Heart right ventricle (tissue), 16 donors: ENCODE measurements at regions not wholly inside any gene's neighbourhood (a gene's known extent, or its start where the extent isn't known, plus 50 kb on each side); places are given as distances from the start of the nearest gene placed in this dataset.

Source experiments
- ATAC-seq, 8 donors: fragments of 200-7000 bp; cut with Tn5 transposase; one replicate each; pipeline ENCODE4 v1.9.1; 2020; ENCODE audit warnings: mild to moderate bottlenecking in 8 of 8, moderate library complexity in 8 of 8, moderate number of reproducible peaks in 1 of 8
- DNase-seq, 2 donors: peaks; one replicate each; pipeline ENCODE4 v3.0.0-alpha.2; 2020
- H3K27ac ChIP-seq, 10 donors: fragments of 200-600 bp; sonication (generic) in 2 of 10; one replicate each; pipeline versions ENCODE4 v1.5.0 to v1.8.0; 2020 to 2022; ENCODE audit warnings: mild to moderate bottlenecking in 3 of 10
- H3K27me3 ChIP-seq, 7 donors: fragments of 200-600 bp; one replicate each; pipeline ENCODE4 v1.8.0; 2021 to 2022; ENCODE audit warnings: mild to moderate bottlenecking in 2 of 7
- H3K36me3 ChIP-seq, 9 donors: fragments of 200-600 bp; sonication (generic) in 1 of 9; one replicate each; pipeline versions ENCODE4 v1.5.0 to v1.8.0; 2020 to 2022; ENCODE audit warnings: mild to moderate bottlenecking in 2 of 9
- H3K4me1 ChIP-seq, 9 donors: fragments of 200-600 bp; sonication (generic) in 1 of 9; one replicate each; pipeline versions ENCODE4 v1.5.0 to v1.8.0; 2020 to 2022; ENCODE audit warnings: mild to moderate bottlenecking in 4 of 9
- H3K4me3 ChIP-seq, 10 donors: fragments of 200-600 bp; sonication (generic) in 2 of 10; one replicate each; pipeline versions ENCODE4 v1.5.0 to v1.8.0; 2020 to 2022; ENCODE audit warnings: mild to moderate bottlenecking in 7 of 10, moderate library complexity in 2 of 10
- H3K9me3 ChIP-seq, 11 donors: fragments of 200-600 bp in 10 of 11; sonication (generic) in 2 of 11; one replicate each; pipeline versions ENCODE4 v1.5.0 to v1.8.0; 2013 to 2022; ENCODE audit warnings: mild to moderate bottlenecking in 2 of 11, control low read depth in 1 of 11, moderate library complexity in 1 of 11
- CTCF ChIP-seq, 9 donors: fragments of 200-600 bp; sonication (generic) in 2 of 9; IDR thresholded peaks; one replicate each; pipeline versions ENCODE4 v1.5.0 to v1.8.0; 2021 to 2022; ENCODE audit warnings: antibody characterized with exemption in 9 of 9, mild to moderate bottlenecking in 5 of 9, moderate library complexity in 1 of 9
- WGBS, 2 donors: extraction: QIAGEN DNeasy Blood & Tissue Kit; methylation state at CpG; one replicate each; pipeline ENCODE4 v1.1.7; 2013; ENCODE audit warnings: inconsistent platforms in 1 of 2; 5-methylcytosine and 5-hydroxymethylcytosine counted together
- intact Hi-C, 10 donors: fragments of 100-400 bp; cut with DNase I; formaldehyde crosslinking; loops; one replicate each; pipeline versions ENCODE4 v1.11.1 to v1.14.2; 2022
- donor health status: Arrhythmogenic right ventricular cardiomyopathy.
- donor health status: ischemic (EF 13 %, LVEDD 7.1; RV severe dilation, severe dysfunction).
- donor health status: healthy with polysubstance abuse.
- donor health status: DM: no; HTN: yes; CAD: no.
- donor health status: DM: no; HTN: no; CAD: no.
- donor health status: ischemic (EF 25% LVEDD 6.9; RV normal size, moderate dysfunction).
- donor health status: ischemic (EF 25% LVEDD 5.7; RV mildly dilated, moderate dysfunction).
- donor health status: healthy.
- donor health status: DM: yes; HTN: yes; CAD: no.
- donor health status: Ischemic cardiomyopathy.
- donor health status: ischemic (EF 35%, LVEDD 5.7; RV mildly dilated, moderate dysfunction).
- donor health status: nonischemic (EF 11% LVEDD 7.7; RV severe dilation, severe dysfunction).
- donor health status: DM: yes; HTN: yes; CAD: no.
- donor health status: PGD.
- donor health status: ischemic (EF 29% LVEDD 5.4; RV normal size, mild dysfunction).
- donor health status: nonischemic (EF 23%, LVEDD 6.1; RV moderate dilation, normal function).

GRCh38 chr15:62841269-62841628 lies 201.3 kb upstream of the TPM1 start:
- intact Hi-C loops: loop anchor here in 5 of 10 donors (5.0 to 10.0 kb wide), 4 partner anchors 56 to 254 kb away; no protein-coding TSS in a partner anchor
- WGBS, 2 donors: 72 to 79% methylated on average over 10 of the region's 10 CpGs
- Histone ChIP-seq H3K36me3 (peaks cover 0 to 66% (median 19%) of the 10 kb centered on the region in 9 donors), H3K4me3 (peak overlapping the region in 1 of 10 donors; percentile 10), H3K27ac (peak overlapping the region in 9 of 10 donors; percentile 10 to 84 (median 74)), H3K4me1 (peaks cover 0 to 51% (median 11%) of the 10 kb centered on the region in 9 donors), H3K27me3 (no peaks in the 10 kb centered on the region), H3K9me3 (no peaks in the 10 kb centered on the region)
- no peak for DNase-seq
- TF ChIP-seq CTCF (IDR thresholded peaks at IDR 0.05): no peak
- ATAC-seq: peak in 1 of 8 donors; percentile 34

- 60 to 68% methylated on average over 10 of the region's 10 CpGs for WGBS, 2 donors
- H3K27ac ChIP-seq: peak overlapping the region in 9 of 10 donors; percentile 15 to 84 (median 74)
- H3K4me3 ChIP-seq: peak overlapping the region in 2 of 10 donors; percentile 6 to 10
- H3K4me1 ChIP-seq: peaks cover 0 to 45% (median 7%) of the 10 kb centered on the region in 9 donors
- intact Hi-C loops: loop anchor here in 6 of 10 donors (2.0 to 10.0 kb wide), 5 partner anchors 57 to 253 kb away; no protein-coding TSS in a partner anchor
- no peaks in the 10 kb centered on the region for H3K27me3 ChIP-seq
- peak; percentile 64 to 91 (median 76) for ATAC-seq
- no peak for TF ChIP-seq CTCF (IDR thresholded peaks at IDR 0.05)
- H3K36me3 ChIP-seq: peaks cover 0 to 58% (median 19%) of the 10 kb centered on the region in 9 donors
- DNase-seq: peak; percentile 45 to 67
- H3K9me3 ChIP-seq: no peaks in the 10 kb centered on the region
These were observed 200.5 kb upstream of the TPM1 start for GRCh38 chr15:62841891-62842559.

- no peak for ATAC-seq
- WGBS, 2 donors: 63 to 72% methylated on average over 5 of the region's 5 CpGs
These were observed 199.2 kb upstream of the TPM1 start for GRCh38 chr15:62843311-62843710.

More at GRCh38 chr15:62843311-62843710, 199.2 kb upstream of the TPM1 start:
- peaks cover 0 to 54% (median 13%) of the 10 kb centered on the region in 9 donors for H3K4me1 ChIP-seq
- peak overlapping the region in 5 of 10 donors; percentile 63 to 84 (median 79) for H3K27ac ChIP-seq
- no peak for DNase-seq
- intact Hi-C loops: loop anchor here in 6 of 10 donors (2.0 to 10.0 kb wide), 5 partner anchors 59 to 251 kb away; no protein-coding TSS in a partner anchor
- H3K36me3 ChIP-seq: peaks cover 0 to 45% (median 19%) of the 10 kb centered on the region in 9 donors
- no peak overlapping the region for H3K4me3 ChIP-seq
- H3K27me3 ChIP-seq: no peaks in the 10 kb centered on the region
- no peak for TF ChIP-seq CTCF (IDR thresholded peaks at IDR 0.05)
- no peaks in the 10 kb centered on the region for H3K9me3 ChIP-seq
